ENCODE measurements at regions not wholly inside any gene's neighbourhood (a gene's known extent, or its start where the extent isn't known, plus 50 kb on each side); places are given as distances from the start of the nearest gene placed in this dataset.

- DNase-seq (ENCODE audit: low read depth in 2 of 2), result no peak
These were observed 724.2 kb downstream of the BRD1 start for GRCh38 chr22:49103314-49104059.

- no peak for DNase-seq (ENCODE audit: low read depth in 2 of 2)
These were observed 725.3 kb downstream of the BRD1 start for GRCh38 chr22:49102367-49102766.

GRCh38 chr22:49101873-49102272, 725.8 kb downstream of the BRD1 start:
- DNase-seq (ENCODE audit: low read depth in 2 of 2), result no peak

DNA sequence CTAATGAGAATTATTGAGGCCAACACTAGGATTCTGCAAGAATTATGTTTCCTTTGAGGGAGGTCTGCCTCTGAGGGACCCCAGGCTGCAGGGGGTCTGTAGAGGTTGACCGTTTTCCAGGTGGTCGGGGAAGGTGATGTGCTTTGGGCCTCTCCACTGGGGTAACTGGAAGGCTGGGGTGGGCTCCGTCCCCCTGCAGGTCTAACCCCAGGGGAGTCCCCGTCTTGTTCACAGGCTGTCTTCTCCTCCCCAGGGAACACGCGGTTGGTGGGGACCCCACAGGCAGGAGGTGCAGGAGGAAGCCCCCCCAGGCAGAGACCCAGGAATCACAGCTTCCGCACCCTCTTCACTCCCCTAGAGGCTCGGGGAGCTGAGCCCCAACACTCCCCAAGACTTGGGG, 726.4 kb downstream of the BRD1 start:
- no peak for DNase-seq (ENCODE audit: low read depth in 2 of 2)

DNA sequence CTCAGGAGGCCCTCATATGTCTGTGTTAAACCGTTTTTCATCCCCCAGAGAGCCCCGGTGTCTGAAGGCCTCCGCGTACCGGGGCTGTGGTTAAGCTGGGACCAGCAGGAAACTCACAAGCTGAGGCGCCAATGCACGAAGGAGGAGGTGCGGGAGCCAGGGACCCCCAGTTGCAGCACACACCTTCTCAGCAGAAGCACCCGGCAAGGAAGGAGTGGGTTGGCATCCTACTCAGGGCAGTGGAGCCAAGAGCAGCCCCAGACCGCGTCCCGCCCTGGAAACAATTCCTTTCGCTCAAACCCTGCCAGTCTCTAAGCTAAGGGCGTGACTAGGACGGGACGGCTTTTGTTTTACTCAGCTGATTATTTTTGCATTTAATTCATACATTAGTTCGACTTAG, 726.9 kb downstream of the BRD1 start:
- DNase-seq (ENCODE audit: low read depth in 2 of 2), result no peak

DNA sequence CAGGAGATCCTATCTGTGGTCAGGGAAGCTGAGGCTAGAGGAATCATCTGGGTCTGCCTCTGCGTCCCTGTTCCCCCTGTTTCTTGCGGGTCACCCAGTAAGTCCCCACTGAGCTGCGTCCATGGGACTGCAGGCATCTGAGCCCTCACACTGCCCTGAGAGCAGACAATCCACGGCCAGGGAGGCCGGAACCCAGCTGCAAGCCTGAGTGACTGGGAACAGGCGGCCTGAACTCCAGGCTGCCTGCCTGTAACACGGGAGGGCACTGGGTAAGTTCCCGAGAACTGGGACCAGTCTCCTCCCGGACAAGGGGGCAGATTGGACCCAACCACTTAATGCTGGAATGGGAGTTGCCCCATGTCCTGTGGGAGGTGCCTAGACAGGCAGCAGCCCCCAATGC, 727.4 kb downstream of the BRD1 start:
- no peak for DNase-seq (ENCODE audit: low read depth in 2 of 2)

- no peak for DNase-seq (ENCODE audit: low read depth in 2 of 2)
These were observed 728.1 kb downstream of the BRD1 start for GRCh38 chr22:49099496-49100124.

GRCh38 chr22:49099089-49099488, 728.6 kb downstream of the BRD1 start:
- DNase-seq (ENCODE audit: low read depth in 2 of 2), result no peak

DNA sequence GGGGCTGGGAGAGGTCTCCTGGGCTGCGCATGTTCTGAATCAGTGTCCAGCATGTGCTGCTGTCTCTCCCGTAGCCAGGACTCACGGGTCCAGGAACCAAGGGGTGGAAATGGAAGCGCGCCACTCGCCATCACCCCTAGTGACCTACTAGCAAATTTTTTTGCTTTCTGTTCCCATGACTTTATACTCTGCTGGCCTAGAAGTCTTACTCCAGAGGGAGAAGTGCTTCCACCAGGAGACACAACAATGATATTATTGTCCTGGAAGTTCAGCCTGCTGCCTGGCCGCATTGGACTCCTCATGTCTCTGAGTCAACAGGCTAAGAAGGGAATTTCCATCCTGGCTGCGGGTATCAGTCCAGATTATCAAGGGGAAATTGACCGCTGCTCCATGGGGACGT, 729.7 kb downstream of the BRD1 start:
- DNase-seq (ENCODE audit: low read depth in 2 of 2), result no peak

- DNase-seq (ENCODE audit: low read depth in 2 of 2), result no peak
These were observed 730.3 kb downstream of the BRD1 start for GRCh38 chr22:49097171-49097925.

GRCh38 chr22:49096476-49096875, 731.2 kb downstream of the BRD1 start:
- DNase-seq (ENCODE audit: low read depth in 2 of 2), result no peak

DNA sequence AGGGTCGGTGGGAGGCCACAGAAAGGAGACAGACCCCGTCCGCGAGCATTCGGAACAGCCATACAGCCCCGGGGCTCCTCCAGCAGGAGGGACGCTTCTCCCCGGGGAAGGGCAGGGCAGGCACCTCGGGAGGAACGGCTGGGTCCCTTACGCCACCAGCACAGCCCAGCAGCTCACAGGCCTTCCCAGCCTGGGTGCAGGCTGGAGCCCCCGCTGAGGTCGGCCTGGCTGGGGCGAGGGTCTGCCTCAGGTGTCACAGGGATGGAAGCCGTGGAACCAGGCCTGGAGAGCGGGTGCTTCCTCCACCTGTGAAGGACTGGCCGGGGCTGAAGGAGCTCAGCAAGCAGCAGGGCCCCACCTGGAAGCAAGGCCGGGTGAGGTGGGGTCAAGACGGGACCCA, 732.3 kb downstream of the BRD1 start:
- no peak for DNase-seq (ENCODE audit: low read depth in 2 of 2)

DNA sequence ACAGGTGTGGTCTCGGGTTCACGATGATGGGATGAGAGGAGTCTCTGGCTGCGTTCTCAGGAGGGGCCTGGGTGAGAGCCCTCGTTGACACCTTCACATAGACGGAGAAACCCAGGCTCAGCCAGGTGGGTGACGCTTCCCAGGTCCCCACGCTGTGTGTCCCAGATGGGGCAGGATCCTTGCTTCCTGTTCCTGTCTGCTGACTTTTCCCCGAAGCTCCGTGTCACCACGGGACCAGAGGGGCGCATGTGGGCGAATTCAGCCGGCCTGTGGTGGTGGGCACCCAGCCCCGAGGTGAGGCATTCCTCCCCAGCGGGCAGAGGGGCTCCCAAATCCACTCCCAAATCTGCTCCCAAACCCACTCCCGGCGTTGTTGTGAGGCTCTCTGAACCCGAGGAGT, 732.8 kb downstream of the BRD1 start:
- DNase-seq (ENCODE audit: low read depth in 2 of 2), result no peak

- DNase-seq (ENCODE audit: low read depth in 2 of 2), result no peak
These were observed 733.5 kb downstream of the BRD1 start for GRCh38 chr22:49094151-49094550.

GRCh38 chr22:49093192-49093880, 734.3 kb downstream of the BRD1 start:
- DNase-seq (ENCODE audit: low read depth in 2 of 2), result no peak

DNA sequence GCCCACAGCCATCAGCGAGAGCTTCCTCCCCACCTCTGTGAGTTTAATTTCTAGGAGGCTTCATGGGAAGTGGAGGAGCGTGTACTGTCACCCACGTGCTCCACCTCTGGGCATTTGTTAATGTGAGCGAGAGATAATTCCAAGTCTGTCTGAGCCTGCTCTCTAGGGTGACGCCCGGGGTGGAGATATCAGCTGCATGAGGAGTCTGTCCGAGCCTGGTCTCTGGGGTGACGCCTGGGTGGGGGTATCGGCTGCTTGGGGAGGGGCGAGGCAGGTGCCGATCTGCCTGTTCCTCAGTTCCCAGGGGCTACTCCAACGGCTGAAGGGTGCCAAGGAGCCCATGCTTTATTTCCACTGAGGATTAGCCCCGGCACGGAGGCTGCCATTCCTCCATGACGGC, 735.0 kb downstream of the BRD1 start:
- no peak for DNase-seq (ENCODE audit: low read depth in 2 of 2)

DNA sequence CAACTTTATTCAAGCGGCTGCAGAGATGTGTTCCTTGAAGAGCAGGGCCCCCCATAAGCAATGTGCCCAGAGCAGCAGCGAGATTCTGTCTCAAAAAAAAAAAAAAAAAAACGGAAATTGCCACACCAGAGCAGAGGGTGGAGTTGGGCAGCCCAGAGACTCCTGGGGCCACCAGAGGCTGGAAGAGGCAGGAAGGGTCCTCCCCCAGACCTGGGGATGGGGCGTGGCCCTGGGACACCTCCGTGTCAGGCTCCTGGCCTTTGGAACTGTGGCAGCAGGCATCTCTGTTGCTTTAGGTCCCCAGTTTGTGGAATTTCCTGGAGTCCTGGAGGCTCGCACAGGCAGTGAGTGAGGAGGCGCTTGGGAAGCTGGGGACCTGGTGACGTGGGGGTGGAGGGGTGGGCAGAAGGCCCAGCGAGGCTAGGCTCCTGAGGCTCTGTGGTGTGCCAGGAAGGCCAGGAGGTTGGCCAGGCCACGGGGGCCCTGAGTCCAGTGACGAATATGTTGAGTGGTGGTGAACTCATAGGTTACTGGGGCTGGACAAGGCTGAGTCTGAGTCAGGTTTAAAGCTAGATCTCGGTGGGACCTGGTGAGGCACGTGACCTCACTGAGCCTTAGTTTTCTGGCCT, 735.6 kb downstream of the BRD1 start:
- no peak for DNase-seq (ENCODE audit: low read depth in 2 of 2)

DNA sequence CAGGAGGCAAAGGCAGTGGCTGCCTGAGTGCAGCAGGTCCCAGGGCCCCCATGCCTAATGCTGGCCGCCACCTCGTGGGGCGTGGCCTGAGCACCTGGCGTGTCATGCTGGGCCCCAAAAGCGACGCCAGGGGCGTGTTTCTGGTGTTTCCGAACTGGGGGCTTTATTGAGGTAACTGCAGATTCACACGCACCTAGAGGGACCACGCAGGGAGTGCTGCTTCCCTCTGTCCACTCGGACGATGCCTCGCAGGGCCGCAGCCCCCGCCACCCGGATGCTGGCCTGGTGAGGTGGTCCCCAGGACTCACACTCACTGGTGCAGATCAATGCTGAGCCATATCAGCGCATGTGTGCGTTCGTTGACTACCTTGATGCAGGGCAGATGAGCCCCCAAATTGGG, 736.2 kb downstream of the BRD1 start:
- no peak for DNase-seq (ENCODE audit: low read depth in 2 of 2)

GRCh38 chr22:49090853-49091135, 736.9 kb downstream of the BRD1 start:
- DNase-seq (ENCODE audit: low read depth in 2 of 2), result no peak

GRCh38 chr22:49090061-49090852, 737.4 kb downstream of the BRD1 start:
- DNase-seq (ENCODE audit: low read depth in 2 of 2), result no peak
